ENCODE measurements at regions not wholly inside any gene's neighbourhood (a gene's known extent, or its start where the extent isn't known, plus 50 kb on each side); places are given as distances from the start of the nearest gene placed in this dataset.
"Not testable (repeated sequence)": the region's sequence is repeated elsewhere in the genome, so short reads cannot be mapped to it uniquely, and the experiment has no call there.

DNA sequence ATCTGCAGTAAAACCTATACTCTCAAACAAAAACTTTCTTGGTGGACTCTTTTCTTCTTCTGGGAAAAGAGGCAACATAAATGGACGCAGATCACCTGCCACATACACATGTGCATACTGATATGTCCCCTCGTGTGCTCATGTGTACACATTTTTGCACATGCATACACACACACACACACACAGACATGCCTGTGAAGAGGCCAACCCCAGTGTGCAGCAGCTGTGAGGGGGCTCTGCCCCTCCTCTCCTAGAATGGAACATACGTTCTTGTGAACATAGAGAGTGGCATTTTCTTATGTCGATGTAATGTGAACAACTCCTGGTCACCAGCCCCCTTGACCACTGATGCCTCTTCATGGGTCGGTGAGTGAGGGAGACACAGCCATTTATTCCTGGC lies 188.9 kb upstream of the PLGLB2 start:
- ATAC-seq, result not testable (repeated sequence)

DNA sequence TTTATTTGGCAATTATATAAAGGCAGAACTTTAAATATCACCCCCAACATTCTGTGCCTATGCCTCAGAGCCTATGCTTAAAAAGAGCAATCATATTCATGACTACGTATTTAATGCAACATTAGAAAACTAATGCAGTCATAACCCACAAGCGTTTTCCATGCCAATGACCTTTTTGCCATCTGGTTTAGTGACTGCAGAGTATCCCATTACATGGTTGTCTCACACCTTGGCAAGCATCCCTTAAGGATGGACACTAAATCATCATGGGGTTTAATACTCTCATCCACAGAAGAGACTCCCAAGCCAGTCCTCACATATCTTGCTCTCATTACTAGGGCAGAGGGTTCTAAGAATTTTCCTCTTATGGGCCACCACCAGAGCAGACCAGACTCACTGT lies 188.2 kb upstream of the PLGLB2 start:
- not testable (repeated sequence) for ATAC-seq

- not testable (repeated sequence) for ATAC-seq
Measured at GRCh38 chr2:87565116-87565515, 182.8 kb upstream of the PLGLB2 start.

GRCh38 chr2:87566531-87566930 lies 181.4 kb upstream of the PLGLB2 start:
- not testable (repeated sequence) for ATAC-seq

GRCh38 chr2:87567093-87567492 lies 180.8 kb upstream of the PLGLB2 start:
- not testable (repeated sequence) for ATAC-seq

DNA sequence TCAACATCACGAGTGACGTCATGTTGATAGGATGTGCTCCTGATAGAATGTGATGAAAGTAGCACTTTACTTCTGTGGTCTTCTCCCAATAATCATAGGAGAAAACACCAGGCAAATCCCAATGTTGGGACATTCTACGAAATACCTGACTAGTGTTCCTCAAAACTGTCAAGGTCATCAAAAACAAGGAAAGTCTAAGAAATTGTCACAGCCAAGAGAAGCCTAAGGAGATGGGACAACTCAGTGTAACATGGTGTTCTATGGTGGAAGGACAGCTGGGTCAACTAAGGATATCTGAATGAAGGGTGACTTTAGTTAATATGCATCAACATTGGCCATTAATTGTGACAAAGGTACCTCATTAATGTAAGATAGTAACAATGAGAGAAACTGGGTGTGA lies 180.0 kb upstream of the PLGLB2 start:
- not testable (repeated sequence) for ATAC-seq

DNA sequence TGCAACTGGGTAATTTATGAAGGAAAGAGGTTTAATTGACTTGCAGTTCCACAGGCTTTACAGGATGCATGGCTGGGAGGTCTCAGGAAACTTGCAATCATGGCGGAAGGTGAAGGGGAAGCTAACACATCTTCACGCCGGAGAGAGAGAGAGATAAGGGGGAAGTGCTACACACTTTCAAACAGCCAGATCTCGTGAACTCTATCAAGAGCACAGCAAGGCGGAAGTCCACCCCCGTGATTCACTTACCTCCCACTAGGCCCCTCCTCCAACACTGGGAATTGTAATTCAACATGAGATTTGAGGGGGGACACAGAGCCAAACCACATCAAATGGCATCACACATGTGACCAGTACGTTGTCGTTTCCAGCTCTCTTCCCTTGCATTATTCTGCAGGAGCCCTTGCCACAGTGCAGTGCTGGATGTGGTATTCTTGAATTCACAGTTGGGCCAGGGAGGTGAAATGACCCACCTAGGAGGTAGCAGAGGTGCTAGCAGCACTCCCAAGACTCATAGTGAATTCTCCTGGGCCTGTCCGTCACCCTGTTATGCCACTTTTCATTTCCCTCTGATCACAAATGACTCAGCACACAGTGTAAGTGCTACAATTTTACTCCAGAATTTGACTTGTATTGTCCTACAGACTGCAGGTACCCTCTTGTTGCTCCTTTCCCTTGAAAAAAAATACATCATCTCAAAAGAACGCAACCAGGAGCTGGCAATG lies 179.2 kb upstream of the PLGLB2 start:
- not testable (repeated sequence) for ATAC-seq

DNA sequence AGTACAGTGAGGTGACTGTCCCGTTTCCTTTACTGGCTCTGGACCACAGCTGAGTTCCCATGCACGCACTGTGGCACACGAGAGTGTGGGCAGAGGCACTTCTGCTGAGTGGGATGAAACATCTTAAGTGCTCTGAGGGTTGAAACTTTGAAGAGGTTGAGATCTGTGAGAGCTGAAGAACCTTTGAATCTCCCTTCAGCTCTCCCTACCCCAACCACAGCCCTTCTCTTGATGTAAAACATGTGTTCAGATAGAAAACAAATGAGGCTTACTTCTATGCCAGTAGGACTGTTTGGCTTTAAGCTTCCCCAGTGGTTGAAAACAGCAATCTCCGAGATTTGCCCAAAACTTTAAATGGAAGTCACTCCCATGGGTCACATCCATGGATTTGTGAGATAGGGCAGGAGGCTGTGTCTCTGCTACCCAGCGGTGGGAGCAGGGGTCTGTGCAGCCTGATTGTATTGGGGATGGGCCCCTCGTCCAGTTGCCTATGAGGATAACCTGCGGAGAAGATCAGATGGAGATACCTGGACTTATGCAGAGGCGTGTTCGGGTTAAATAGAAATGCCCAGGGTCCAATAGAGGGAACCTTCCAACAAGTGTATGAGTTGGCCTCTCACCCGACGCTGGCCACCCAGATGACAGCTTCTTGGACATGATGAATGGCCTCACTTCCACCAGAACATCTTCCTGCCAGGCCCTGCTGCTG lies 178.0 kb upstream of the PLGLB2 start:
- not testable (repeated sequence) for ATAC-seq

DNA sequence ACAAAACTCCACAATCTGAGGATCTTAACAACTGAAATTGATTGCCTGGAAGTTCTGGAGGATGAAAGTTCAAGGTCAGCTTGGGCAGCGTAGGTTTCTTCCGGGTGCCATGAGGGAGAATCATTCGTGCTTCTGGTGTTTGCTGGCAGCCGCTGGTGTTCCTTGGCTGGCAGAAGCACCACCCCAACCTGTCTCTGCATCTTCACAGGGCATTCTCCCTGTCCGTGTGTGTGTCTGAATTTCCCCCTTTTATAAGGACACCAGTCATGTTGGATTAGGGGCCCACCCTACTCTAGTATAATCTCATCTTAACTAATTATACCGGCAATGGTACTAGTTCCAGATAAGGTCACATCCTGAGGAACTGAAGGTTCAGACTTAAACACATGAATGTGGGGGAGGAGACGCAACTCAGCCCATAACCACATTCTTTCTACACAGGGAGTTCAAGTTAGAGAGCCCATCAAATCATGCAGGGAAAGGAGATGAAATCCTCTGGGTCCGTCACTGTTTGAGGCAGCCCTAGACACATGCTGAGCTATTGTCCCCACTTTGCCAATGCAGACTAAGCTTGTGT lies 175.9 kb upstream of the PLGLB2 start:
- not testable (repeated sequence) for ATAC-seq

- 0 out of 3 replicates have a peak, but pooled peaks have one; percentile 15 for ATAC-seq
Measured at GRCh38 chr2:87572906-87573305, 175.0 kb upstream of the PLGLB2 start.

DNA sequence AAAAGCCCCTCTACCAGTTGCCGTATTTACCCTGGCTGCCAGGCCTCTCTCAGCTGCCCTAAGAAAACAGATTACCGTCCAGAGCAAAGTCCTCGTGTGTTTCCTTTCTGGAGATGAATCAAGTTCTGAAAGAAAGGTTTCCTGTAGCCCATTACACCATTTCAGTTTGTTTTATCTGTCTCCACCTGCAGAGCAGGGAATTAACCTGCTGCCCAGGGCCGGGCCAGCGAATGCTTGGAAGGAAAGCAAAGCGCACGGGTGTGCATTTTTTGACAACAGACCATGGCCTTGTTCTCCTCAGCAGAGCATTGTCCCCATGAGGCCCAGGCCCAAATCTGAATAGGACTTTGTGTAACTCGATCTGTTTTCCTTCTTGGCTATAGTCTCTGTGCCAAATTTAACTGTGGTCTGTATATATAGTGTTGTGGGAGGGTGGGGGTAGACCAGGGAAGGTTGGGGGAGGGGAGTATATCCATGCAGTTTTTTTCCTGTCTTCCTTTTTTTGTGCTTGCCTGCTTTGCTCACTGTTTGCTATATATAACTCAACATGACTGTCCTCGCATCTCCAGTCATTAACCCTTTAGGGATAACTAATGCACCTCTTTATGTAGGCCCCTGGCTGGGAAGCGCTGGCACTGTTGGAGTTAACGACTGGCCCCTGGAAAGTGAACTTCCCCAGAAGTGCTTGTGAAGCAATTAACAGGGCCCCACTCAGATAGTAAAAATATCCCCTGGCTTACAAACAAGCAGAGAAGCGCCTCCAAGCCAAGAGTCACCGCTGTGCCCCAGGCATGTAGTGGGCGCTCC lies 174.3 kb upstream of the PLGLB2 start:
- peak; percentile 29; the same call in 2 of the 3 replicates for ATAC-seq

GRCh38 chr2:87574193-87575119 lies 173.4 kb upstream of the PLGLB2 start:
- ATAC-seq, result not testable (repeated sequence)

- not testable (repeated sequence) for ATAC-seq
Measured at GRCh38 chr2:87575138-87575537, 172.7 kb upstream of the PLGLB2 start.

DNA sequence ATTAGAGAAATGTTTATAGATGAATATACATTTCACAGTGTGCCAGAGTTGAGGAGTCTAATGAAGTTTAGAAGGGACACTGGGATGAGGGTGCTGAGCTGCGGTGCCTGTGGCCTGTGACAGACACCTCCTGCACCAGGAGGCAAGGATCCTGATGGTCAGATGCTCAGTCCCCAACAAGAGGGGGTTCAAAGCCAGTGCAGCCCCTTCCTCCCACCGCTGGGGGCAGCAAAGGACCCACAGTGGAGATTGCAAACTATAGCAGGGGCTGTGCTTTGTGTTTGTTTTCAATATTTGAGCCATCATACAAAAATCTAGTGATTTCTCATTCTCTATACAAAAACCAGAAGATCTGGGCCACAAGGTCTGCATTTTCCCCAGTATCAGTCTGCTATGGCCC lies 170.5 kb upstream of the PLGLB2 start:
- ATAC-seq, result 0 out of 3 replicates have a peak, but pooled peaks have one; percentile 30

- ATAC-seq, result peak; percentile 75
Measured at GRCh38 chr2:87582152-87582551, 165.7 kb upstream of the PLGLB2 start.

DNA sequence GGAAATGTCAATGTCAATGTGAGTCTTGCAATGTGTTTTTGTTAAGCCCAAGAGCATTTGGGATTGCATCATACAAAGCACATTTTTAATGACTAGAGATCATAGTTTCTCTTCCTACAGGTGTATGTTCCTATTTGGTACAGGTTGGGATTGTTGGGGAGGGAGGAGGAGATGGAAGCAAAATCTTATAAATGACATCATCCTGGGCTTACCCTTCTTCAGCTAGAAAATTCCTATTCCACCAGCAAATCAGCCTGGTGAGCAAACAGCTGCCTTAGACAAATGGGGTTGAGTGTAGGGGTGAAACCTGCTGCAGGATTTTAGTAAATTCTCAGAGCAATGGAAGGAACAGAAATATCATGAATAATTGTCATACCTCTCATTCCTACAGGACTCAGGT lies 165.3 kb upstream of the PLGLB2 start:
- peak; percentile 55 for ATAC-seq

GRCh38 chr2:87583370-87583769 lies 164.5 kb upstream of the PLGLB2 start:
- peak; percentile 48; the same call in 2 of the 3 replicates for ATAC-seq

GRCh38 chr2:87583803-87584202 lies 164.1 kb upstream of the PLGLB2 start:
- ATAC-seq, result not testable (repeated sequence)

DNA sequence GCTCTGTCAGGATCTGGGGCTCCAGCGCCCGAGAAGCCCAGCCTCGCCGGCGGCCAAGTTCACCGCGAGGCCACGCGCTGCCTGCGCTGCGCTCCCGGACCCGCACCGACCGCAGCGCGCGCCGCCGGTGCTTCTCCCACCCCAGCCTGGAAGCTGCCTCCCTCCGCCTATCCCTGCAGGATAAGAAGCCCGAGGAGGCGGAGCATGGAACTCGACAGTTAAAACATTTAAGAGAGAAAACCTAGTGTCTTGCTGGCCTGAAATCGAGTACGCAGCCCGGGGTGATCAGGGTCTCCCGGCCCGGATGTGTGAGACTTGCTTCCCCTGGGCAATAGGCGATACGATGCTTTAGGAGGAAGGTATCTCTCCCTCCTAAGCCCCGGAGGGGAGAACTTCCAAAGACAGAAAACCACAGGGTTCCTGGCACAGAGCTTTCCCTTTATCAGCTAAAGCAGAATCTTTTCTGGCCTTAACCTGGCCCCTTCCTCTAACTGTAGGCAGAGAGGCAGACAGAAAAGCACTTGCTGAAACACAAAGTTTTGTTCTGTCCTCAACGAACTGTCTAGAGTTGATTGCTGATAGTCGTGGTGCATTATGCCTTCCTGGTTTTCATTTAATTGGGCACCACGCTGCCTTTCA lies 163.5 kb upstream of the PLGLB2 start:
- not testable (repeated sequence) for ATAC-seq

DNA sequence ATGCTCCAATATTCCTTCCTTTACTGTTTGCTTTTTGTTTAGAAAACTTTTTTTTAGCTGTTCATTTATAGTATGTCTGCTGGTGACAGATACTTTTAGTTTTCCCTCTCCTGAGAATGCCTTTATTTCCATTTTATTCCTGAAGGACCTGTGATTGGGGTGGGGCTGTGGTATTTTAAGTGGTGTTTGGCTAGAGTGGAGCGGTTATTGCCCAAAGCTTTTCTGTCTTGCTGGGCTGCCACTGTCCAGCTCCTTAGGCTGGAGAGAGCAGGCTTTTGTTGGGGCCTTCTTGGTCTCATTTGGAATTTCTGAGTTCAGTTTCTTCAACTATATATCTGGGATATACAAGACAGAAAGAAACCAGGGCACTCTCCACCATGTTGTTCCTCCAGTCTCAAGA lies 160.0 kb upstream of the PLGLB2 start:
- ATAC-seq, result not testable (repeated sequence)

Data from SK-N-SH treated with all-trans-retinoic acid at 6 μM for 48 hours (cell line).